MM.1S (cell line): ENCODE measurements at regions not wholly inside any gene's neighbourhood (a gene's known extent, or its start where the extent isn't known, plus 50 kb on each side); places are given as distances from the start of the nearest gene placed in this dataset.

ENCODE experiments used
- DNase-seq: peaks from one replicate; pipeline ENCODE4 v3.0.0-alpha.2; 2015
- H2AFZ ChIP-seq: fragments of 300-600 bp; sonication (generic); 2 replicates; pipeline ENCODE4 v1.6.0; 2016; ENCODE audit warnings: antibody characterized with exemption, low read length
- H3F3A ChIP-seq: fragments of 300-600 bp; sonication (generic); 2 replicates; pipeline ENCODE4 v1.6.1; 2016; ENCODE audit warnings: mild to moderate bottlenecking, antibody characterized with exemption, low read length, moderate library complexity, mixed read lengths; ENCODE audit not compliant: insufficient read depth
- H3K27ac ChIP-seq: fragments of 300-600 bp; sonication (generic); 2 replicates; pipeline ENCODE4 v1.5.1; 2016; ENCODE audit warnings: mild to moderate bottlenecking, low read length
- H3K27me3 ChIP-seq: fragments of 300-600 bp; sonication (generic); replicated peaks from 2 replicates; pipeline ENCODE4 v1.6.0; 2016; ENCODE audit warnings: low read length; ENCODE audit not compliant: insufficient read depth
- H3K36me3 ChIP-seq: fragments of 300-600 bp; sonication (generic); replicated peaks from 2 replicates; pipeline ENCODE4 v1.6.1; 2016; ENCODE audit warnings: mild to moderate bottlenecking, low read length, mixed read lengths; ENCODE audit not compliant: insufficient read depth
- H3K4me1 ChIP-seq: fragments of 300-600 bp; sonication (generic); 2 replicates; pipeline ENCODE4 v1.6.1; 2016; ENCODE audit warnings: low read length, mixed read lengths
- H3K4me2 ChIP-seq: fragments of 300-600 bp; sonication (generic); 2 replicates; pipeline ENCODE4 v1.6.0; 2016; ENCODE audit warnings: low read depth, low read length
- H3K4me3 ChIP-seq: fragments of 300-600 bp; sonication (generic); 2 replicates; pipeline ENCODE4 v1.5.1; 2016; ENCODE audit warnings: low read length, mixed read lengths
- H3K79me2 ChIP-seq: fragments of 300-600 bp; sonication (generic); 2 replicates; pipeline ENCODE4 v1.6.1; 2016; ENCODE audit warnings: mixed run types, low read length, mixed read lengths
- H3K9ac ChIP-seq: fragments of 300-600 bp; sonication (generic); 2 replicates; pipeline ENCODE4 v1.6.1; 2016; ENCODE audit warnings: low read length, mixed read lengths
- H3K9me2 ChIP-seq: fragments of 300-600 bp; sonication (generic); replicated peaks from 2 replicates; pipeline ENCODE4 v1.6.1; 2016; ENCODE audit warnings: mild to moderate bottlenecking, low read length, mixed read lengths; ENCODE audit not compliant: insufficient read depth
- H3K9me3 ChIP-seq: fragments of 300-600 bp; sonication (generic); replicated peaks from 2 replicates; pipeline ENCODE4 v1.6.1; 2016; ENCODE audit warnings: mild to moderate bottlenecking, low read length, mixed read lengths; ENCODE audit not compliant: insufficient read depth
- H4K20me1 ChIP-seq: fragments of 300-600 bp; sonication (generic); 2 replicates; pipeline ENCODE4 v1.6.1; 2016; ENCODE audit warnings: mild to moderate bottlenecking, low read length, moderate library complexity, mixed read lengths; ENCODE audit not compliant: insufficient read depth
- CTCF ChIP-seq: fragments of 300-600 bp; sonication (generic); IDR thresholded peaks from 2 replicates; pipeline ENCODE4 v1.5.1; 2016; ENCODE audit warnings: antibody characterized with exemption, low read length, mixed read lengths
- EZH2 ChIP-seq: fragments of 300-600 bp; sonication (generic); optimal IDR thresholded peaks from 2 replicates; pipeline ENCODE3; 2017; ENCODE audit warnings: low read depth, mild to moderate bottlenecking, antibody characterized with exemption, low read length, mixed read lengths
- EZH2phosphoT487 ChIP-seq: fragments of 300-600 bp; sonication (generic); IDR thresholded peaks from 2 replicates; pipeline ENCODE4 v1.6.1; 2018; ENCODE audit warnings: antibody characterized with exemption, low read length

GRCh38 chr17:71251276-71251675, 869.5 kb upstream of the SOX9 start:
- Histone ChIP-seq H3K4me2 (no peak overlapping the region), H4K20me1 (no peaks in the 10 kb centered on the region), H3K4me1 (no peaks in the 10 kb centered on the region), H3F3A (no peaks in the 10 kb centered on the region), H3K9ac (no peak overlapping the region), H3K79me2 (no peaks in the 10 kb centered on the region), H3K27me3 (no peaks in the 10 kb centered on the region), H3K27ac (no peak overlapping the region), H2AFZ (no peak overlapping the region), H3K9me3 (no peaks in the 10 kb centered on the region), H3K9me2 (no peaks in the 10 kb centered on the region), H3K4me3 (no peak overlapping the region), H3K36me3 (no peaks in the 10 kb centered on the region)
- DNase-seq: no peak
- TF ChIP-seq CTCF (no peak), EZH2 (no peak), EZH2phosphoT487 (no peak)

GRCh38 chr17:71251951-71252350, 868.9 kb upstream of the SOX9 start:
- H3K4me1 ChIP-seq: no peaks in the 10 kb centered on the region
- H2AFZ ChIP-seq: no peak overlapping the region
- TF ChIP-seq CTCF (no peak), EZH2 (no peak), EZH2phosphoT487 (no peak)
- no peak for DNase-seq
- no peak overlapping the region for H3K4me2 ChIP-seq
- H3K9ac ChIP-seq: no peak overlapping the region
- no peaks in the 10 kb centered on the region for H3K27me3 ChIP-seq
- H3K79me2 ChIP-seq: no peaks in the 10 kb centered on the region
- H3F3A ChIP-seq: no peaks in the 10 kb centered on the region
- no peaks in the 10 kb centered on the region for H3K36me3 ChIP-seq
- H3K4me3 ChIP-seq: no peak overlapping the region
- no peaks in the 10 kb centered on the region for H3K9me3 ChIP-seq
- no peaks in the 10 kb centered on the region for H3K9me2 ChIP-seq
- H3K27ac ChIP-seq: no peak overlapping the region
- no peaks in the 10 kb centered on the region for H4K20me1 ChIP-seq

GRCh38 chr17:71252436-71252835, 868.4 kb upstream of the SOX9 start:
- Histone ChIP-seq H3K27ac (no peak overlapping the region), H3K9me2 (no peaks in the 10 kb centered on the region), H3K4me2 (no peak overlapping the region)

More at GRCh38 chr17:71252436-71252835, 868.4 kb upstream of the SOX9 start:
- no peaks in the 10 kb centered on the region for H4K20me1 ChIP-seq
- no peaks in the 10 kb centered on the region for H3K9me3 ChIP-seq
- no peak overlapping the region for H3K9ac ChIP-seq
- TF ChIP-seq EZH2 (no peak), EZH2phosphoT487 (no peak), CTCF (no peak)
- no peak for DNase-seq
- H3F3A ChIP-seq: no peaks in the 10 kb centered on the region
- no peaks in the 10 kb centered on the region for H3K27me3 ChIP-seq
- H3K36me3 ChIP-seq: no peaks in the 10 kb centered on the region
- no peak overlapping the region for H3K4me3 ChIP-seq
- no peaks in the 10 kb centered on the region for H3K4me1 ChIP-seq
- no peak overlapping the region for H2AFZ ChIP-seq
- H3K79me2 ChIP-seq: no peaks in the 10 kb centered on the region
